GM12878 (cell line): ENCODE measurements at regions not wholly inside any gene's neighbourhood (a gene's known extent, or its start where the extent isn't known, plus 50 kb on each side); places are given as distances from the start of the nearest gene placed in this dataset.

ENCODE experiments used
- ATAC-seq: fragments of 200-7000 bp; cut with Tn5 transposase; 3 replicates; pipeline ENCODE4 v1.9.1; 2020; ENCODE audit warnings: mild to moderate bottlenecking, moderate library complexity
- BruUV-seq: library from RNA; stranded (reverse); fragments of 400-500 nt; replicated peaks from 2 replicates; lab custom pipeline; 2021; lab: Mats Ljungman, UMichigan
- CTCF ChIA-PET: fragments of 300-600 bp; sonication (Branson Sonifier 250); formaldehyde crosslinking; extraction: SDS; loops from one replicate; lab custom pipeline; 2021; ENCODE audit warnings: inconsistent platforms; lab: Yijun Ruan, JAX
- POLR2A ChIA-PET: fragments of 350-600 bp; formaldehyde crosslinking; extraction: SDS; loops from one replicate; lab custom pipeline; 2021; ENCODE audit warnings: inconsistent platforms; lab: Charles Lee
- RAD21 ChIA-PET: fragments of 300-600 bp; sonication (Branson Sonifier 250); formaldehyde crosslinking; loops from one replicate; lab custom pipeline; 2023; ENCODE audit warnings: antibody characterized with exemption; ENCODE audit not compliant: unreplicated experiment; lab: Charles Lee
- SMC1A ChIA-PET: fragments of 300-600 bp; sonication (Branson Sonifier 250); formaldehyde crosslinking; loops from one replicate; lab custom pipeline; 2023; ENCODE audit not compliant: unreplicated experiment, uncharacterized antibody; lab: Charles Lee
- DNase-seq: peaks from one replicate; pipeline ENCODE4 v3.0.0-alpha.2; 2011; ENCODE audit warnings: low read depth, low spot score
- FAIRE-seq: peaks from 3 replicates; lab custom pipeline; 2011; peaks lifted over from hg19 to GRCh38; lab: Jason Lieb, UNC
- H2AFZ ChIP-seq: 2 replicates; pipeline ENCODE4 v1.6.0; 2011; ENCODE audit warnings: low read depth, low read length, control low read depth; ENCODE audit not compliant: control insufficient read depth
- H3K27ac ChIP-seq: 2 replicates; pipeline ENCODE4 v1.5.1; 2011; ENCODE audit warnings: control low read depth; ENCODE audit not compliant: control insufficient read depth, insufficient read depth
- H3K27me3 ChIP-seq, 2 experiments: replicated peaks in 1 of 2; 2 replicates each; pipeline versions ENCODE4 v1.6.0 to v1.6.1; 2011; ENCODE audit warnings: low read length in 1 of 2; ENCODE audit not compliant: control insufficient read depth in 2 of 2, insufficient read depth in 2 of 2
- H3K36me3 ChIP-seq, 2 experiments: 2 replicates each; pipeline ENCODE4 v1.5.1; 2011; ENCODE audit warnings: low read length in 1 of 2; ENCODE audit not compliant: control insufficient read depth in 2 of 2, insufficient read depth in 2 of 2
- H3K4me1 ChIP-seq: 2 replicates; pipeline ENCODE4 v1.6.1; 2011; ENCODE audit warnings: mild to moderate bottlenecking, low read length, moderate library complexity, mixed read lengths; ENCODE audit not compliant: control insufficient read depth, insufficient read depth
- H3K4me2 ChIP-seq: 2 replicates; pipeline ENCODE4 v1.6.0; 2011; ENCODE audit warnings: control low read depth; ENCODE audit not compliant: control insufficient read depth, insufficient read depth
- H3K4me3 ChIP-seq: fragments of 200-600 bp; sonication (generic); 2 replicates; pipeline ENCODE4 v1.5.1; 2016
- H3K79me2 ChIP-seq: 2 replicates; pipeline ENCODE4 v1.6.0; 2011; ENCODE audit warnings: low read length; ENCODE audit not compliant: control insufficient read depth, insufficient read depth
- H3K9ac ChIP-seq: 2 replicates; pipeline ENCODE4 v1.8.0; 2011; ENCODE audit warnings: low read length, control low read depth, mixed read lengths; ENCODE audit not compliant: control insufficient read depth, insufficient read depth
- H3K9me3 ChIP-seq: replicated peaks from 3 replicates; pipeline ENCODE4 v1.5.1; 2011; ENCODE audit warnings: mild to moderate bottlenecking, low read length; ENCODE audit not compliant: control insufficient read depth, insufficient read depth
- H4K20me1 ChIP-seq: 2 replicates; pipeline ENCODE4 v1.6.0; 2011; ENCODE audit not compliant: control insufficient read depth, insufficient read depth
- CBX5 ChIP-seq: sonication (generic); IDR thresholded peaks from 2 replicates; pipeline ENCODE4 v1.6.1; 2016; ENCODE audit warnings: low read depth, moderate library complexity, mild to moderate bottlenecking, inconsistent platforms
- CHD4 ChIP-seq: fragments of 200-600 bp; sonication (generic); IDR thresholded peaks from 2 replicates; pipeline ENCODE4 v1.6.1; 2016; ENCODE audit warnings: mild to moderate bottlenecking
- ELK1 ChIP-seq: IDR thresholded peaks from 2 replicates; pipeline ENCODE4 v1.6.1; 2012; ENCODE audit warnings: low read depth, low read length, improper control_type of control experiment
- MEF2A ChIP-seq: IDR thresholded peaks from 2 replicates; pipeline ENCODE4 v1.6.1; 2011; ENCODE audit warnings: low read depth, mild to moderate bottlenecking, low read length, moderate library complexity; ENCODE audit not compliant: insufficient read depth
- RAD21 ChIP-seq: IDR thresholded peaks from 2 replicates; pipeline ENCODE4 v1.6.1; 2011; ENCODE audit warnings: mild to moderate bottlenecking, low read depth, low read length, moderate library complexity; ENCODE audit not compliant: insufficient read depth
- STAT1 ChIP-seq: fragments of 450-650 bp; conservative IDR thresholded peaks from 2 replicates; pipeline ENCODE4 v1.6.1; 2014; ENCODE audit warnings: antibody characterized with exemption, mild to moderate bottlenecking
- YY1 ChIP-seq: IDR thresholded peaks from 2 replicates; pipeline ENCODE4 v1.6.1; 2011; ENCODE audit warnings: low read depth, mild to moderate bottlenecking, low read length
- ZBTB4 ChIP-seq: fragments of 450-650 bp; formaldehyde crosslinking; IDR thresholded peaks from 2 replicates; pipeline ENCODE4 v1.4.0; 2022; ENCODE audit warnings: mild to moderate bottlenecking, moderate library complexity
- WGBS: methylation state at CpG from one replicate; pipeline ENCODE4 v1.1.6; 2016; ENCODE audit warnings: low lambda C conversion rate; ENCODE audit not compliant: insufficient replicate concordance, insufficient coverage; ENCODE audit errors: missing lambda C conversion rate; 5-methylcytosine and 5-hydroxymethylcytosine counted together
- in situ Hi-C: fragments of 300-500 bp; cut with MboI; formaldehyde crosslinking; loops from 9 replicates; pipeline ENCODE4 v1.14.3; 2018; ENCODE audit warnings: mixed read lengths
- intact Hi-C: fragments of 100-400 bp; cut with micrococcal nuclease; formaldehyde crosslinking; loops from one replicate; pipeline ENCODE4 v1.14.2; 2022; ENCODE audit not compliant: unreplicated experiment

GRCh38 chr22:49092716-49093115, 735.0 kb downstream of the BRD1 start (continued):
- TF ChIP-seq ELK1 (no peak), ZBTB4 (no peak), MEF2A (no peak)

- ChIA-PET SMC1A (no interaction called here), POLR2A (no interaction called here), CTCF (no interaction called here), RAD21 (no interaction called here)
- in situ Hi-C loops (no loop called here), intact Hi-C loops (no loop called here)
- no peaks in the 10 kb centered on the region for H3K79me2 ChIP-seq
- H3K4me3 ChIP-seq, result no peak overlapping the region
- TF ChIP-seq CHD4 (no peak), STAT1 (no peak), RAD21 (no peak), CBX5 (no peak), YY1 (no peak)
- BruUV-seq, result no TSS peak
- FAIRE-seq (no peak), DNase-seq (no peak), ATAC-seq (no peak)
- H3K4me1 ChIP-seq, result no peaks in the 10 kb centered on the region
- H3K9ac ChIP-seq, result no peak overlapping the region
- no peak overlapping the region for H2AFZ ChIP-seq
- 9% methylated on average over 11 of the region's 13 CpGs for WGBS
- H3K27me3 ChIP-seq, result no peaks in the 10 kb centered on the region
- H3K36me3 ChIP-seq, result no peaks in the 10 kb centered on the region
- no peak overlapping the region for H3K27ac ChIP-seq
- H3K4me2 ChIP-seq, result no peak overlapping the region
- H3K9me3 ChIP-seq, result no peaks in the 10 kb centered on the region; the same call in 2 of the 3 replicates
- no peaks in the 10 kb centered on the region for H4K20me1 ChIP-seq
These were observed 735.6 kb downstream of the BRD1 start for GRCh38 chr22:49091917-49092545.
